BJ (cell line): ENCODE measurements at regions not wholly inside any gene's neighbourhood (a gene's known extent, or its start where the extent isn't known, plus 50 kb on each side); places are given as distances from the start of the nearest gene placed in this dataset.

ENCODE experiments used
- CTCF ChIA-PET: fragments of 350-600 bp; formaldehyde crosslinking; extraction: SDS; loops from one replicate; lab custom pipeline; 2021; ENCODE audit warnings: antibody characterized with exemption, inconsistent platforms; lab: Yijun Ruan, JAX
- POLR2A ChIA-PET: fragments of 300-600 bp; sonication (Branson Sonifier 250); formaldehyde crosslinking; extraction: SDS; loops from one replicate; lab custom pipeline; 2021; ENCODE audit warnings: antibody characterized with exemption; lab: Charles Lee
- DNase-seq: peaks from one replicate; pipeline ENCODE4 v3.0.0-alpha.2; 2011; ENCODE audit warnings: low read depth
- H3K27me3 ChIP-seq: 2 replicates; pipeline ENCODE4 v1.6.0; 2011; ENCODE audit warnings: low read length; ENCODE audit not compliant: control insufficient read depth, insufficient read depth
- H3K36me3 ChIP-seq: 2 replicates; pipeline ENCODE4 v1.5.1; 2011; ENCODE audit warnings: low read length; ENCODE audit not compliant: control insufficient read depth, insufficient read depth
- H3K4me3 ChIP-seq: 2 replicates; pipeline ENCODE4 v1.5.1; 2011; ENCODE audit warnings: low read depth, mild to moderate bottlenecking, control low read depth, low read length
- CTCF ChIP-seq: IDR thresholded peaks from 2 replicates; pipeline ENCODE4 v1.5.1; 2011; ENCODE audit warnings: low read depth, mild to moderate bottlenecking, control low read depth, inconsistent platforms, low read length, moderate library complexity; ENCODE audit not compliant: insufficient read depth

DNA sequence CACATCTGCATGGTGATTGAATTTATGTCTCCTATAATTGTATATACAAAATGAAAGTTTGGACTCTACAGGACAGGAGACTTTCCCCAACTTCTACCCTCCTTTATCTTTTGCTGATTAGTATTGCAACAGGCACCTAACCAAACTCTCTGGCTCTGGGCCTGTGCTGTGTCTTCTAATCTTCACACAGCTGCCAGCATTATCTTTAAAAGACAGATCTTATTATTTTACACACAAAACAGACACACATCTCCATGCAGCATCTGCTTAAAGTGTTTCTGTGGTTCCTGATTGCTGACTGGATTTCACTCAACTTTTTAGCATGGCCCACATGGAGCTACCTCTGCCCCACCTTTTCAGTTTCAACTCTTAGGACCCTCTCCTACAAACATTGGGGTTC, 154.9 kb upstream of the PELI2 start:
- Histone ChIP-seq H3K27me3 (no peaks in the 10 kb centered on the region), H3K4me3 (no peak overlapping the region), H3K36me3 (no peaks in the 10 kb centered on the region)
- no peak for TF ChIP-seq CTCF
- CTCF ChIA-PET, result no interaction called here
- no peak for DNase-seq
- POLR2A ChIA-PET, result no interaction called here

DNA sequence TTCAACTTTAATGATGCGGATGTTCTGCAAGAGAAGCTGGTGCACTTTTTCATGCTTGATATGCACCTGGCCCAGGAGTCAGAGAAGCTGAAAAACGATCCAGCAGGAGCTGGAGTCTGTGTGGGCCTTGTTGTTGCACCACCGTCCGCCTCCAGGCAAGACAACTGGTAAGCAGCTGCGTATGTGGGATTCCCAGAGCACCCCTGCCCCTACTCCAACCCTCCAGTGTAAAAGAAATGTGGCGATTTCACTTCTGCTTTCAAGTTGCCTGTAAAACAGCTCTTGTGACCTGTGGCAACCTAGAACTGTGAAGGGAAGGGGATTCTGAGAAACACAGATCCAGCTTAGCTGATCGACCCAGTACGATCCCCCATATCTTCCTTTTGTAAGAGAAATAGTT, 154.1 kb upstream of the PELI2 start:
- ChIA-PET CTCF (no interaction called here), POLR2A (no interaction called here)
- no peaks in the 10 kb centered on the region for H3K36me3 ChIP-seq
- no peak overlapping the region for H3K4me3 ChIP-seq
- H3K27me3 ChIP-seq, result no peaks in the 10 kb centered on the region
- no peak for TF ChIP-seq CTCF
- DNase-seq, result no peak

DNA sequence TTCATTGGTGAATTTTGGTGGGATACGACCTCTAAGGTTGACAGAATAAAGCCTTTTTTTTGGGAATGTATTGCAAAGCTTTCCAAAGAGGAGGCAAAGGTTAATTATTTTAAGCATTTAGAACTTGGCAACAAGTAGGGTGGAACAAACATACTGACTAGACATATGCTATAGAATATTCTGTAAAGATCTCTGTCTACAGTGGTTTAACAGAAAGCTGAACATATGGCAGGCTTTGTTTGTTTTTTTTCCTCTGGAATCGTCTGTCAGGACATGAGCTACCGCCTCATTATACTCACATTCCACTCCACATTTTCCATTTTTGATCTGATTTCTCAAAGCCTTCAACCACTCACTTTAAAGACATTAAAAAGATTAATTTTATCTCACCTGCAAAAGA, 153.4 kb upstream of the PELI2 start:
- DNase-seq, result no peak
- ChIA-PET POLR2A (no interaction called here), CTCF (interaction anchor here (0.6 to 0.9 kb wide), 2 partner anchors 9 to 19 kb away, joined by 3 read pairs; no protein-coding TSS in a partner anchor)
- no peak for TF ChIP-seq CTCF
- no peak overlapping the region for H3K4me3 ChIP-seq
- no peaks in the 10 kb centered on the region for H3K27me3 ChIP-seq
- H3K36me3 ChIP-seq, result no peaks in the 10 kb centered on the region

DNA sequence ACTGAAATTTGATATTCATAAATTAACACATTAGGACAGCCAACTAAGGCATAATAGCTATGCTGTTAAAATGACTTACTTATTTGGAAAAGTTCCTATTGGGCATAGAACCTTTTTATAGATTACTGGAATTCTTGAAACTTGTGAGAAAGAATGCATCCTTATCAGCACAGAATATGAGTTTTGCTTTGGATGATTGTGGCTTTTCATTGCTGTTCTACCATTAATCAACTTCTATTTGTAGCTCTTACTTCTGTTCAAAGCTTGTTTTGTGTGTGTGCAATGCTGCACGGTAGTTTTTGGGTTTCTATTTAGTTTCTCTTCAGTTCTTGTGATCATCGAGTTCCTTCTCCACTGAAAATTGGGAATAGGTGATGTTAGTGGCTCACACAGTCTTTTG, 152.4 kb upstream of the PELI2 start:
- H3K4me3 ChIP-seq, result no peak overlapping the region
- H3K36me3 ChIP-seq, result no peaks in the 10 kb centered on the region
- DNase-seq, result no peak
- no peak for TF ChIP-seq CTCF
- no peaks in the 10 kb centered on the region for H3K27me3 ChIP-seq
- ChIA-PET POLR2A (no interaction called here), CTCF (interaction anchor here (0.9 kb wide), 1 partner anchor 8 kb away, joined by 3 read pairs; no protein-coding TSS in a partner anchor)

DNA sequence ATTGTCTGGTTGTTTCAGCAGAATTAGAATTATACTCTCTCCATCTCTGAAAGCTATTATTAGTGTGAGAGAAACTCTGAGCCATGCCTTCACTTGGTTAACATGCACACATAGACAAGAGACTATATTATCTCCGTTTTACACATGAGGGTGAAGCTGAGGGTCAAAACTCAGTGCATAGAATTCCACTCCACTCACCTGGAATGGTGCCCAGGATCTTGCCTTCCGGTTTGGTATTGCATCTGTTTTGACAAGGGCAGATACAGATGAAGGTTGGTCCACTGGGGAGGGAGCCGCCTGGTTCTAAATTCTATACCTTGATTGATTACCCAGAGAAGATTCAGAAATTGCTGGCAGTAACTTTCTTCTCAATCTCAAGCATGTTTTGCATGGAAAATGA, 149.5 kb upstream of the PELI2 start:
- ChIA-PET CTCF (no interaction called here), POLR2A (no interaction called here)
- no peaks in the 10 kb centered on the region for H3K36me3 ChIP-seq

More for the DNA sequence above, 149.5 kb upstream of the PELI2 start:
- no peak for DNase-seq
- no peak for TF ChIP-seq CTCF
- Histone ChIP-seq H3K4me3 (no peak overlapping the region), H3K27me3 (no peaks in the 10 kb centered on the region)
